ENCODE measurements at regions not wholly inside any gene's neighbourhood (a gene's known extent, or its start where the extent isn't known, plus 50 kb on each side); places are given as distances from the start of the nearest gene placed in this dataset.

- no peak overlapping the region for H3K4me3 ChIP-seq (ENCODE audit: low read depth, low read length)
- no peak for DNase-seq (ENCODE audit: low read depth)
- no peak for TF ChIP-seq CTCF (conservative IDR thresholded peaks at IDR 0.05; ENCODE audit: low read depth, low read length)
Observed at GRCh38 chr2:219944866-219945265, 317.4 kb downstream of the SLC4A3 start.

- H3K4me3 ChIP-seq (ENCODE audit: low read depth, low read length) = no peak overlapping the region
- TF ChIP-seq CTCF (conservative IDR thresholded peaks at IDR 0.05; ENCODE audit: low read depth, low read length) = no peak
- no peak for DNase-seq (ENCODE audit: low read depth)
Observed at GRCh38 chr2:219946021-219946420, 318.6 kb downstream of the SLC4A3 start.

- no peak overlapping the region for H3K4me3 ChIP-seq (ENCODE audit: low read depth, low read length)
- DNase-seq (ENCODE audit: low read depth) = no peak
- no peak for TF ChIP-seq CTCF (conservative IDR thresholded peaks at IDR 0.05; ENCODE audit: low read depth, low read length)
Observed at GRCh38 chr2:219946529-219946928, 319.1 kb downstream of the SLC4A3 start.

- H3K4me3 ChIP-seq (ENCODE audit: low read depth, low read length) = no peak overlapping the region
- TF ChIP-seq CTCF (conservative IDR thresholded peaks at IDR 0.05; ENCODE audit: low read depth, low read length) = no peak
- no peak for DNase-seq (ENCODE audit: low read depth)
Observed at GRCh38 chr2:219947575-219947974, 320.1 kb downstream of the SLC4A3 start.

GRCh38 chr2:219949053-219949452 is 321.6 kb downstream of the SLC4A3 start:
- H3K4me3 ChIP-seq (ENCODE audit: low read depth, low read length) = no peak overlapping the region
- DNase-seq (ENCODE audit: low read depth) = no peak
- no peak for TF ChIP-seq CTCF (conservative IDR thresholded peaks at IDR 0.05; ENCODE audit: low read depth, low read length)

- no peak for DNase-seq (ENCODE audit: low read depth)
- no peak for TF ChIP-seq CTCF (conservative IDR thresholded peaks at IDR 0.05; ENCODE audit: low read depth, low read length)
- H3K4me3 ChIP-seq (ENCODE audit: low read depth, low read length) = no peak overlapping the region
Observed at GRCh38 chr2:219951099-219951498, 323.7 kb downstream of the SLC4A3 start.

GRCh38 chr2:219954331-219954730 is 326.9 kb downstream of the SLC4A3 start:
- no peak for DNase-seq (ENCODE audit: low read depth)
- H3K4me3 ChIP-seq (ENCODE audit: low read depth, low read length) = no peak overlapping the region
- TF ChIP-seq CTCF (conservative IDR thresholded peaks at IDR 0.05; ENCODE audit: low read depth, low read length) = no peak
